IMR-90 (cell line): ENCODE measurements at regions not wholly inside any gene's neighbourhood (a gene's known extent, or its start where the extent isn't known, plus 50 kb on each side); places are given as distances from the start of the nearest gene placed in this dataset.

Source experiments
- ATAC-seq: fragments of 200-7000 bp; cut with Tn5 transposase; 2 replicates; pipeline ENCODE4 v1.9.1; 2020; ENCODE audit warnings: low read depth, mild to moderate bottlenecking, moderate library complexity
- BruUV-seq: library from RNA; stranded (reverse); fragments of 400-500 nt; replicated peaks from 2 replicates; lab custom pipeline; 2021; lab: Mats Ljungman, UMichigan
- CTCF ChIA-PET: fragments of 300-600 bp; formaldehyde crosslinking; extraction: SDS; loops from one replicate; lab custom pipeline; 2021; ENCODE audit warnings: antibody characterized with exemption; lab: Yijun Ruan, JAX
- POLR2A ChIA-PET: fragments of 300-600 bp; sonication (Branson Sonifier 250); formaldehyde crosslinking; loops from one replicate; lab custom pipeline; 2022; ENCODE audit warnings: antibody characterized with exemption; ENCODE audit not compliant: unreplicated experiment; lab: Charles Lee
- DNase-seq: peaks from one replicate; pipeline ENCODE4 v3.0.0; 2013
- H2AFZ ChIP-seq: replicated peaks from 2 replicates; pipeline ENCODE3; 2013; ENCODE audit warnings: low read length, mild to moderate bottlenecking; ENCODE audit not compliant: poor library complexity
- H2AK5ac ChIP-seq: 2 replicates; pipeline ENCODE4 v1.6.1; 2013; ENCODE audit warnings: low read depth, low read length, inconsistent platforms
- H2AK9ac ChIP-seq: replicated peaks from 2 replicates; pipeline ENCODE3; 2013; ENCODE audit warnings: mild to moderate bottlenecking, low read depth, low read length, moderate library complexity; ENCODE audit not compliant: poor library complexity
- H2BK120ac ChIP-seq: 2 replicates; pipeline ENCODE4 v1.6.1; 2013; ENCODE audit warnings: low read depth, low read length, inconsistent platforms
- H2BK15ac ChIP-seq: 3 replicates; pipeline ENCODE4 v1.6.1; 2013; ENCODE audit warnings: low read depth, low read length, inconsistent platforms
- H2BK20ac ChIP-seq: 2 replicates; pipeline ENCODE4 v1.6.1; 2013; ENCODE audit warnings: low read depth, mild to moderate bottlenecking, inconsistent platforms, low read length, moderate library complexity
- H2BK5ac ChIP-seq: 2 replicates; pipeline ENCODE4 v1.6.1; 2013; ENCODE audit warnings: mild to moderate bottlenecking, low read depth, low read length, inconsistent platforms; ENCODE audit not compliant: poor library complexity, severe bottlenecking
- H3K14ac ChIP-seq: replicated peaks from 2 replicates; pipeline ENCODE4 v1.6.1; 2013; ENCODE audit warnings: low read depth, low read length, inconsistent platforms
- H3K18ac ChIP-seq: 2 replicates; pipeline ENCODE4 v1.6.1; 2013; ENCODE audit warnings: low read depth, low read length, control low read depth
- H3K23ac ChIP-seq: 2 replicates; pipeline ENCODE4 v1.6.1; 2013; ENCODE audit warnings: low read depth, low read length, inconsistent platforms
- H3K27ac ChIP-seq: 2 replicates; pipeline ENCODE4 v1.5.1; 2013; ENCODE audit warnings: mild to moderate bottlenecking, control low read depth, low read length; ENCODE audit not compliant: insufficient read depth
- H3K27me3 ChIP-seq: 2 replicates; pipeline ENCODE4 v1.6.1; 2013; ENCODE audit warnings: low read length; ENCODE audit not compliant: control insufficient read depth, insufficient read depth
- H3K36me3 ChIP-seq: 2 replicates; pipeline ENCODE4 v1.6.1; 2013; ENCODE audit warnings: low read length, mixed read lengths; ENCODE audit not compliant: control insufficient read depth, insufficient read depth
- H3K4ac ChIP-seq: 2 replicates; pipeline ENCODE4 v1.6.1; 2013; ENCODE audit warnings: low read depth, low read length, inconsistent platforms
- H3K4me1 ChIP-seq: 2 replicates; pipeline ENCODE4 v1.6.1; 2013; ENCODE audit warnings: low read length, mixed read lengths; ENCODE audit not compliant: control insufficient read depth, insufficient read depth
- H3K4me2 ChIP-seq: 2 replicates; pipeline ENCODE4 v1.6.1; 2013; ENCODE audit warnings: low read depth, mild to moderate bottlenecking, control low read depth, low read length, moderate library complexity
- H3K4me3 ChIP-seq: 2 replicates; pipeline ENCODE4 v1.5.1; 2013; ENCODE audit warnings: low read depth, mild to moderate bottlenecking, control low read depth, low read length, moderate library complexity; ENCODE audit not compliant: insufficient read depth
- H3K56ac ChIP-seq: 2 replicates; pipeline ENCODE4 v1.6.1; 2013; ENCODE audit warnings: low read length, inconsistent platforms; ENCODE audit not compliant: insufficient read depth; ENCODE audit errors: extremely low read depth
- H3K79me1 ChIP-seq, 2 experiments: 2 replicates each; pipeline ENCODE4 v1.6.1; 2013; ENCODE audit warnings: low read length in 2 of 2, inconsistent platforms in 1 of 2, low read depth in 1 of 2
- H3K9ac ChIP-seq: 2 replicates; pipeline ENCODE4 v1.6.1; 2013; ENCODE audit warnings: low read depth, low read length, control low read depth
- H3K9me1 ChIP-seq: 2 replicates; pipeline ENCODE4 v1.6.1; 2013; ENCODE audit warnings: low read length, inconsistent platforms; ENCODE audit not compliant: insufficient read depth
- H3K9me3 ChIP-seq: 2 replicates; pipeline ENCODE4 v1.6.1; 2013; ENCODE audit warnings: low read length; ENCODE audit not compliant: control insufficient read depth, insufficient read depth
- H4K20me1 ChIP-seq: 2 replicates; pipeline ENCODE4 v1.6.1; 2013; ENCODE audit warnings: low read length, inconsistent platforms; ENCODE audit not compliant: insufficient read depth
- H4K5ac ChIP-seq: 2 replicates; pipeline ENCODE4 v1.6.1; 2013; ENCODE audit warnings: mild to moderate bottlenecking, low read depth, low read length, control low read depth
- H4K8ac ChIP-seq, 2 experiments: 2 replicates each; pipeline ENCODE4 v1.6.1; 2013; ENCODE audit warnings: low read depth in 2 of 2, low read length in 2 of 2, control low read depth in 1 of 2, inconsistent platforms in 1 of 2
- H4K91ac ChIP-seq: 2 replicates; pipeline ENCODE4 v1.6.1; 2013; ENCODE audit warnings: low read depth, low read length, inconsistent platforms; ENCODE audit not compliant: insufficient read depth
- BHLHE40 ChIP-seq: fragments of 150-350 bp; IDR thresholded peaks from 2 replicates; pipeline ENCODE4 v1.6.1; 2016; ENCODE audit warnings: mild to moderate bottlenecking, low read depth, low read length
- CEBPB ChIP-seq: IDR thresholded peaks from 2 replicates; pipeline ENCODE4 v1.6.1; 2012; ENCODE audit warnings: low read depth, low read length, improper control_type of control experiment
- CHD1 ChIP-seq: IDR thresholded peaks from 2 replicates; pipeline ENCODE4 v1.6.1; 2012; ENCODE audit warnings: low read depth, low read length, improper control_type of control experiment
- CTCF ChIP-seq: conservative IDR thresholded peaks from 2 replicates; pipeline ENCODE4 v1.5.1; 2012; ENCODE audit warnings: mild to moderate bottlenecking, low read depth, low read length, improper control_type of control experiment
- FOS ChIP-seq: fragments of 150-350 bp; IDR thresholded peaks from 2 replicates; pipeline ENCODE4 v1.6.1; 2016; ENCODE audit warnings: low read depth, low read length
- MAFK ChIP-seq: IDR thresholded peaks from 2 replicates; pipeline ENCODE4 v1.6.1; 2012; ENCODE audit warnings: low read depth, low read length, improper control_type of control experiment
- MAZ ChIP-seq: IDR thresholded peaks from 2 replicates; pipeline ENCODE4 v1.6.1; 2012; ENCODE audit warnings: low read depth, mild to moderate bottlenecking, low read length, improper control_type of control experiment, moderate library complexity, borderline replicate concordance
- MXI1 ChIP-seq: IDR thresholded peaks from 2 replicates; pipeline ENCODE4 v1.6.1; 2012; ENCODE audit warnings: low read depth, mild to moderate bottlenecking, low read length, moderate library complexity, borderline replicate concordance
- NFE2L2 ChIP-seq: fragments of 150-350 bp; IDR thresholded peaks from 2 replicates; pipeline ENCODE4 v1.6.1; 2016; ENCODE audit warnings: low read depth, mild to moderate bottlenecking, low read length
- POLR2A ChIP-seq: IDR thresholded peaks from 2 replicates; pipeline ENCODE4 v1.6.1; 2012; ENCODE audit warnings: mild to moderate bottlenecking, low read depth, low read length
- RAD21 ChIP-seq: IDR thresholded peaks from 2 replicates; pipeline ENCODE4 v1.6.1; 2012; ENCODE audit warnings: low read length, improper control_type of control experiment
- RCOR1 ChIP-seq: IDR thresholded peaks from 2 replicates; pipeline ENCODE4 v1.6.1; 2012; ENCODE audit warnings: mild to moderate bottlenecking, low read length, improper control_type of control experiment; ENCODE audit not compliant: insufficient replicate concordance
- RFX5 ChIP-seq: IDR thresholded peaks from 2 replicates; pipeline ENCODE4 v1.8.0; 2012; ENCODE audit warnings: low read depth, mild to moderate bottlenecking, low read length, moderate library complexity
- SMC3 ChIP-seq: fragments of 150-350 bp; IDR thresholded peaks from 2 replicates; pipeline ENCODE4 v1.6.1; 2016; ENCODE audit warnings: low read depth, mild to moderate bottlenecking, antibody characterized with exemption, low read length, moderate library complexity
- USF2 ChIP-seq: fragments of 150-350 bp; IDR thresholded peaks from 2 replicates; pipeline ENCODE4 v1.6.1; 2017; ENCODE audit warnings: mild to moderate bottlenecking, antibody characterized with exemption, low read length, low read depth
- WGBS, 2 experiments: methylation state at CpG; one replicate each; pipeline versions ENCODE4 v1.1.5 to v1.1.7; 2013; ENCODE audit warnings: missing lambda C conversion rate in 2 of 2; ENCODE audit not compliant: insufficient read length in 1 of 2; ENCODE audit errors: extremely low coverage in 2 of 2; 5-methylcytosine and 5-hydroxymethylcytosine counted together
- dilution Hi-C: fragments of 300-500 bp; cut with HindIII; formaldehyde crosslinking; loops from one replicate; pipeline ENCODE4 v1.14.3; 2018; ENCODE audit warnings: low sequenced_read_pairs; ENCODE audit not compliant: unreplicated experiment
- in situ Hi-C: fragments of 300-500 bp; cut with MboI; formaldehyde crosslinking; loops from 3 replicates; pipeline ENCODE4 v1.14.3; 2019; ENCODE audit warnings: low sequenced_read_pairs, inconsistent platforms, mixed read lengths
- intact Hi-C: fragments of 100-400 bp; cut with micrococcal nuclease; formaldehyde crosslinking; loops from 2 replicates; pipeline ENCODE4 v1.10.0; 2022
- TF ChIP-seq, protein P1 (sequence below): fragments of 150-350 bp; IDR thresholded peaks from 2 replicates; pipeline ENCODE4 v1.6.1; 2016; ENCODE audit warnings: low read depth, mild to moderate bottlenecking, low read length, moderate library complexity, borderline replicate concordance

DNA sequence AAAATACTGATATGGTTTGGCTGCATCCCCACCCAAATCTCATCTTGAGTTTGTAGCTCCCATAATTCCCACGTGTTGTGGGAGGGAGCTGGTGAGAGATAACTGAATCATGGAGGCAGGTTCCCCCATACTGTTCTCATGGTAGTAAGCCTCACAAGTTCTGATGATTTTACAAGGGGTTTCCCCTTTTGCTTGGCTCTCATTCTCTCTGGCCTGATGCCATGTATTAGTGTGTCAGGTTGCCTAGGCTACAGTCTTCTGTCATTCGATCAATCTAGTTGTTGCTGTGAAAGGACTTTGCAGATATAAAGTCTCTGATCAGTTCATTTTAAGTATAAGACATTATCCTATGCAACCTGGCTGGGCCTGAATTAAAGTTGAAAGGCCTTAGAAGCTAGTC is 209.3 kb upstream of the MAOA start:
- Histone ChIP-seq H4K8ac (no peak overlapping the region), H2AK5ac (no peak overlapping the region), H3K4me3 (no peak overlapping the region), H3K27ac (no peak overlapping the region), H3K79me1 (no peaks in the 10 kb centered on the region), H2BK20ac (no peak overlapping the region), H2AFZ (no peak overlapping the region), H3K36me3 (no peaks in the 10 kb centered on the region), H3K23ac (no peak overlapping the region), H3K18ac (no peak overlapping the region), H3K4me1 (no peaks in the 10 kb centered on the region), H3K9ac (no peak overlapping the region), H2BK15ac (no peak overlapping the region), H3K27me3 (peaks cover 2% of the 10 kb centered on the region; the same call in 1 of the 2 replicates), H3K9me3 (no peaks in the 10 kb centered on the region; the same call in none of the 2 replicates), H2BK120ac (no peak overlapping the region), H4K5ac (no peak overlapping the region), H3K4ac (no peak overlapping the region), H2AK9ac (no peak overlapping the region), H3K14ac (no peak overlapping the region), H3K56ac (no peak overlapping the region), H3K9me1 (no peaks in the 10 kb centered on the region), H2BK5ac (no peak overlapping the region), H4K20me1 (no peaks in the 10 kb centered on the region), H4K91ac (no peak overlapping the region), H3K4me2 (no peak overlapping the region)
- DNase-seq (no peak), ATAC-seq (no peak)
- in situ Hi-C loops: no loop called here
- CTCF ChIA-PET: no interaction called here
- dilution Hi-C loops: no loop called here
- POLR2A ChIA-PET: no interaction called here
- TF ChIP-seq MAZ (no peak), CHD1 (no peak), NFE2L2 (no peak), RAD21 (no peak), FOS (no peak), MXI1 (no peak), CTCF (no peak), POLR2A (no peak), BHLHE40 (no peak), SMC3 (no peak), RCOR1 (no peak), RFX5 (no peak), USF2 (no peak), MAFK (no peak), CEBPB (no peak)
- TF ChIP-seq, protein P1, sequence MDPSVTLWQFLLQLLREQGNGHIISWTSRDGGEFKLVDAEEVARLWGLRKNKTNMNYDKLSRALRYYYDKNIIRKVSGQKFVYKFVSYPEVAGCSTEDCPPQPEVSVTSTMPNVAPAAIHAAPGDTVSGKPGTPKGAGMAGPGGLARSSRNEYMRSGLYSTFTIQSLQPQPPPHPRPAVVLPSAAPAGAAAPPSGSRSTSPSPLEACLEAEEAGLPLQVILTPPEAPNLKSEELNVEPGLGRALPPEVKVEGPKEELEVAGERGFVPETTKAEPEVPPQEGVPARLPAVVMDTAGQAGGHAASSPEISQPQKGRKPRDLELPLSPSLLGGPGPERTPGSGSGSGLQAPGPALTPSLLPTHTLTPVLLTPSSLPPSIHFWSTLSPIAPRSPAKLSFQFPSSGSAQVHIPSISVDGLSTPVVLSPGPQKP: no peak
- BruUV-seq: no TSS peak
- WGBS, 2 experiments: no CpG with 5 or more reads among the region's 2 CpGs
- intact Hi-C loops: no loop called here
